Vagina (tissue), 2 donors: ENCODE measurements at regions not wholly inside any gene's neighbourhood (a gene's known extent, or its start where the extent isn't known, plus 50 kb on each side); places are given as distances from the start of the nearest gene placed in this dataset.

Source experiments
- CTCF ChIP-seq, 3 experiments: fragments of 450-650 bp in 2 of 3; fragments of 200-600 bp in 1 of 3; sonication (generic) in 1 of 3; IDR thresholded peaks; one replicate each; pipeline ENCODE4 v1.5.1; 2017 to 2019; ENCODE audit warnings: antibody characterized with exemption in 3 of 3, mild to moderate bottlenecking in 2 of 3, moderate library complexity in 2 of 3
- POLR2A ChIP-seq, 2 donors: fragments of 450-650 bp; IDR thresholded peaks; one replicate each; pipeline ENCODE4 v1.6.1; 2017; ENCODE audit warnings: antibody characterized with exemption in 2 of 2, mild to moderate bottlenecking in 2 of 2, moderate library complexity in 2 of 2

GRCh38 chr9:24479361-24480059 lies 66.2 kb downstream of the IZUMO3 start:
- no peak for TF ChIP-seq CTCF (IDR thresholded peaks at IDR 0.05)
- TF ChIP-seq POLR2A (IDR thresholded peaks at IDR 0.05) = no peak
